Progenitor cell of endocrine pancreas (in vitro differentiated cells): ENCODE measurements at regions not wholly inside any gene's neighbourhood (a gene's known extent, or its start where the extent isn't known, plus 50 kb on each side); places are given as distances from the start of the nearest gene placed in this dataset.

ENCODE experiments used
- DNase-seq: peaks from one replicate; pipeline ENCODE4 v3.0.0; 2021; ENCODE audit warnings: low spot score; ENCODE audit not compliant: unreplicated experiment
- H3K27ac Mint-ChIP-seq: 2 replicates; pipeline ENCODE4 v1.8.0; 2021; ENCODE audit warnings: mild to moderate bottlenecking, moderate library complexity, mixed read lengths
- H3K27me3 Mint-ChIP-seq: 2 replicates; pipeline ENCODE4 v1.8.0; 2021; ENCODE audit warnings: mixed read lengths
- H3K36me3 Mint-ChIP-seq: 2 replicates; pipeline ENCODE4 v1.8.0; 2022; ENCODE audit warnings: mixed read lengths; ENCODE audit not compliant: insufficient read depth
- H3K4me1 Mint-ChIP-seq: 2 replicates; pipeline ENCODE4 v1.8.0; 2021; ENCODE audit warnings: low read depth, mixed read lengths
- H3K4me3 Mint-ChIP-seq: 2 replicates; pipeline ENCODE4 v1.8.0; 2021; ENCODE audit warnings: low read depth, mild to moderate bottlenecking, moderate library complexity, mixed read lengths
- H3K9me3 Mint-ChIP-seq: 2 replicates; pipeline ENCODE4 v1.8.0; 2021; ENCODE audit warnings: low read depth, mixed read lengths
- CTCF ChIP-seq: fragments of 200-600 bp; sonication (generic); IDR thresholded peaks from one replicate; pipeline ENCODE4 v1.5.0; 2021; ENCODE audit warnings: antibody characterized with exemption, mild to moderate bottlenecking; ENCODE audit not compliant: unreplicated experiment

GRCh38 chr17:79511471-79511870 lies 99.4 kb downstream of the RBFOX3 start:
- TF ChIP-seq CTCF: no peak
- H3K27ac Mint-ChIP-seq: no peak overlapping the region
- H3K4me1 Mint-ChIP-seq: peaks cover 5% of the 10 kb centered on the region
- H3K27me3 Mint-ChIP-seq: peaks cover 15% of the 10 kb centered on the region
- H3K4me3 Mint-ChIP-seq: no peak overlapping the region
- peaks cover 4% of the 10 kb centered on the region for H3K9me3 Mint-ChIP-seq
- DNase-seq: no peak
- H3K36me3 Mint-ChIP-seq: peaks cover 2% of the 10 kb centered on the region

GRCh38 chr17:79510071-79510470 lies 100.8 kb downstream of the RBFOX3 start:
- H3K4me1 Mint-ChIP-seq: no peaks in the 10 kb centered on the region
- TF ChIP-seq CTCF: no peak
- no peak overlapping the region for H3K27ac Mint-ChIP-seq
- peaks cover 11% of the 10 kb centered on the region for H3K27me3 Mint-ChIP-seq
- no peak overlapping the region for H3K4me3 Mint-ChIP-seq
- H3K9me3 Mint-ChIP-seq: peaks cover 4% of the 10 kb centered on the region
- DNase-seq: no peak
- H3K36me3 Mint-ChIP-seq: peaks cover 2% of the 10 kb centered on the region

- Mint-ChIP-seq H3K27me3 (peaks cover 13% of the 10 kb centered on the region), H3K4me3 (no peak overlapping the region), H3K27ac (no peak overlapping the region), H3K9me3 (peaks cover 4% of the 10 kb centered on the region), H3K4me1 (no peaks in the 10 kb centered on the region), H3K36me3 (peaks cover 2% of the 10 kb centered on the region)
- no peak for DNase-seq
- TF ChIP-seq CTCF: no peak
These were observed 101.4 kb downstream of the RBFOX3 start for GRCh38 chr17:79509490-79509889.

GRCh38 chr17:79509008-79509407 lies 101.8 kb downstream of the RBFOX3 start:
- H3K4me1 Mint-ChIP-seq: no peaks in the 10 kb centered on the region
- peaks cover 18% of the 10 kb centered on the region for H3K27me3 Mint-ChIP-seq
- H3K36me3 Mint-ChIP-seq: peaks cover 2% of the 10 kb centered on the region
- peaks cover 4% of the 10 kb centered on the region for H3K9me3 Mint-ChIP-seq
- H3K4me3 Mint-ChIP-seq: no peak overlapping the region
- no peak overlapping the region for H3K27ac Mint-ChIP-seq
- DNase-seq: no peak
- TF ChIP-seq CTCF: no peak

- Mint-ChIP-seq H3K36me3 (peaks cover 2% of the 10 kb centered on the region), H3K9me3 (peaks cover 4% of the 10 kb centered on the region), H3K4me3 (no peak overlapping the region), H3K4me1 (no peaks in the 10 kb centered on the region), H3K27ac (no peak overlapping the region), H3K27me3 (peaks cover 20% of the 10 kb centered on the region)
- DNase-seq: no peak
- no peak for TF ChIP-seq CTCF
These were observed 102.5 kb downstream of the RBFOX3 start for GRCh38 chr17:79508291-79508716.
